ENCODE measurements at regions not wholly inside any gene's neighbourhood (a gene's known extent, or its start where the extent isn't known, plus 50 kb on each side); places are given as distances from the start of the nearest gene placed in this dataset.
"Not testable (repeated sequence)": the region's sequence is repeated elsewhere in the genome, so short reads cannot be mapped to it uniquely, and the experiment has no call there.

DNA sequence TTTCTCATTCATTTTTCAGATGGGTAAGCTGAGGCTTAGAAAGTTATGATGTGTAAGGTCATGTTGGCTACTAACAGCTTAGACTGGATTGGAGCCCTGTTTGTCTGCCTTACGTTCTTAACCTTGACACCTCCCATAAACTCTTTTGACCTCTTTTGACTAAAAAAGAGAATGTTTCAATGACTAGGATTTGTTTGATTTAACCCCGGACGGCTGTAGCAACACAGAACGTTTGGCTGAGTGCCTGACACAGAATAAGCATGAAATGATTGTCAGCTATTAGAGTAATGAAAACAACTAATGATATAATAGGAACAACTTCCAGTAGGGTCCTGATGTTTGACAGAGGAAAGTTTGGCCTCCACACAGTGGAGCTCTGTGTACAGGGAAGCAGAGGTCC, 83.3 kb upstream of the PDZD8 start:
- in situ Hi-C loops (cut with MboI; ENCODE audit: low sequenced_read_pairs), result no loop called here

DNA sequence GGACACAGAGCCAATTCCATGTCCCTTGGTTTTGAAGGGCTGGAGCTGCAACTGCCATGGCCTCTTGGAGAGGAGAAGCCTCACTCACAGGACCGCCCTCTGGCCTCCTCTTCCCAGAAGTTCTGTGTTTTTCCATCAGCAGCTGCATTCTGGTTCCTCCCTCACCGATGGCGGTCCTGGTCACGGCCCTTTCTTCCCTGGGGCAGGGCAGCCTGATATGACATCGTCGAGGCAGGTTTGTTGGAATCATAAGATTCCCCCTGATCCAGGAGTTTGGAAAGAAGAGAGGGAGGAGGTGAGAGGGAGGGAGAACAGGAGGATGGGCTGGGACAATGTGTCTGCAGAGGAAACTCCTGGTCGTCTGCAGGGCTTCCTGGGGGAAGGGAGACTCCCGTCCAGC, 82.7 kb upstream of the PDZD8 start:
- in situ Hi-C loops (cut with MboI; ENCODE audit: low sequenced_read_pairs), result no loop called here

DNA sequence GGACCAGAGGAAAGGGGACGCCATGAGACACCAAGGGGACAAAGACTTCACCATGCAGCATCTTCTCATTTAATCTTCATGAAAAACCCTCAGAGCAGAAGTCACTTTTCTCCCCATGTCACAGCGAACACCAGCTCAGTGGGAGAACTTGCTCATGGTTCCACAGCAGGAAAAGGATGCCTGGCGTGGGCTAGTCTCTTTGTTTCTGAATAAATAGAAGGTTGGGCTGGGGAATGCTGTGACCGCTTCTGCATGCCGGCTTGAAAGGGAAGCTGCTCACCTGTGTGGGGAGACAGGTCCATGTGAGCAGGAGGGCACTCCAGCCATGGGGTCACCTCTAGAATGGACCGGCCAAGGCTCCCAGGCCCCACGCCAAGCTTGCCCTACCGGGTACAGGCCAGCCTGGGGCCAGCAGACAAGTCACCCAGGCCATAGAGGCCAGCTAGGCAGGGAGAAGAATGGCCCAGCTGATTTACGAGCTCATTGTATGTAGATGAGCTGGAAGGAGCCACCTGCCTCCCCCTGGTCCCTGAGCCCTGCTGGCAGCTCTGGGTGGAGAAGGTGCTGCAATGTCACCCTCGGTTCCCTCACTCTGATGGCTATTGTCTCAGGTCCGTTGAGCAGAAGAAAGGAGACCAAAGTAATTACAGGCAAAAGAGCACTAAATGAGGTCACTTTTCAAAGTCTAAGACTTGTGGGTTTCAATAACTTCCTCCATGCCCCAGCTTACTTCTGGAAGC, 82.0 kb upstream of the PDZD8 start:
- in situ Hi-C loops (cut with MboI; ENCODE audit: low sequenced_read_pairs), result no loop called here

DNA sequence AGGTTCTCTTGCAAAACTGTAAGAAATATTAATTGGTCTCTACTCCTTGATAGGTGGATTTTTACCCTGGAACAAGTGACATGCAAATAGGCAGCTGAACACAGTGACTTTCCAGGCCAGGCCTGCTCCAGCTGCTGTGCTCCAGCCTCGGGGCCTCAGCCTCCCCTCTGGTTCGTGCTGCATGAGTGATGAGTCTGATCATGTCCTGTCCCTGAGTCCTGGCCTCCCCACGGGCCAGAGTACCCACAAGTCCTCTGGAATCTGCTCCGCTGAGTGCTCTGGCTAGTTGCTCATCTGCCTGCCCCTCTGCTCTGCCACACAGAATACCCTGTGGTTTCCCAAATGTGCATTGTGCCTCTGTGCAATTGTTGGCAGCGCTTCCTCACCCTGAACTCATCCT, 80.1 kb upstream of the PDZD8 start:
- in situ Hi-C loops (cut with MboI; ENCODE audit: low sequenced_read_pairs), result no loop called here

DNA sequence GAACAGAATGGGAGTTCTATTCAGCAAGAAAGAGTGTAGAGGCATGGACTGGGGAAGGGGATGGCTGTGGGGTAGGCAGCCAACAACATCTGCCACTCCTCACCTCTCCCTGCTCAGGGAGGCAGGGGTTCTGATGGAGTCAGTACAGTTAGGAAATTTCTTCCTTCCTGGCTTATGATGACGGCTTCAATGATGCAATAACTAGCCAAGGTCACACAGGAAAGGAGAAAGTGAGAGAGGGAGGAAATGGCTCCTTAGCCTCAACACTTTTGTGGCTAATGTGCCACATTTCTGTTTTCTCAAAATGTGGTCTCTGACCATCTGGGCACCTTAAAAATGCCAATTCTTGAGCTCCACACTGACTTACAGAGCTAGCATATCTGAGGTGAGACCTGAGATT, 79.3 kb upstream of the PDZD8 start:
- in situ Hi-C loops (cut with MboI; ENCODE audit: low sequenced_read_pairs), result no loop called here

DNA sequence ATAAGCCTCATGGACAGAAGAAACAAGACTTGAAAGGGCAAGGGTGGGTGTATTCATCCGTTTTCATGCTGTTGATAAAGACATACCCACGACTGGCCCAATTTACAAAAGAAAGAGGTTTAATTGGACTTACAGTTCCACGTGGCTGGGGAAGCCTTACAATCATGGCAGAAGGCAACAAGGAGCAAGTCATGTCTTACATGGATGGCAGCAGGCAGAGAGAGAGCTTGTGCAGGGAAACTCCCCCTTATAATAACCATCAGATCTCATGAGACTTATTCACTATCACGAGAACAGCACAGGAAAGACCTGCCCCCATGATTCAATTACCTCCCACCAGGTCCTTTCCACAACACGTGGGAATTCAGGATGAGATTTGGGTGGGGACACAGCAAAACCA, 78.2 kb upstream of the PDZD8 start:
- in situ Hi-C loops (cut with MboI; ENCODE audit: low sequenced_read_pairs), result not testable (repeated sequence)

DNA sequence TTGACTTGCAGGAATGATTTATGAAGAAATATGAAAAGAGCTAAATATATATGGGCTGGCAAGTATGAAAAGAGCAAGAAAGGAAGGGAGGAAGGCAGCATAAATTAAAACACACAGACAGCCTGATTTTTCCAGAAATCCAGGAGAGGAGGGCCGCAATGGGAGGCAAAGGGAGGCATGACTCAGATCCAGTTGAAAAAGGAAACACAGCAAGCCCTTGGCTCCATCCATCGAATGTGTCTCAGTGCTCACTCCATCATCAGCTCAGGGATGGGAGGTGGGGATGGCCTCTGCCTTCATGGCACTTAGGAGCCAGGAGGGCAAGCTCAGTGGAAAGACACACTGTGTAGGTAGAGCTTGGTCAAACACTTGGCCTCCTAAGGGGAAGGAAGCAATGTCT, 75.7 kb upstream of the PDZD8 start:
- in situ Hi-C loops (cut with MboI; ENCODE audit: low sequenced_read_pairs), result no loop called here

DNA sequence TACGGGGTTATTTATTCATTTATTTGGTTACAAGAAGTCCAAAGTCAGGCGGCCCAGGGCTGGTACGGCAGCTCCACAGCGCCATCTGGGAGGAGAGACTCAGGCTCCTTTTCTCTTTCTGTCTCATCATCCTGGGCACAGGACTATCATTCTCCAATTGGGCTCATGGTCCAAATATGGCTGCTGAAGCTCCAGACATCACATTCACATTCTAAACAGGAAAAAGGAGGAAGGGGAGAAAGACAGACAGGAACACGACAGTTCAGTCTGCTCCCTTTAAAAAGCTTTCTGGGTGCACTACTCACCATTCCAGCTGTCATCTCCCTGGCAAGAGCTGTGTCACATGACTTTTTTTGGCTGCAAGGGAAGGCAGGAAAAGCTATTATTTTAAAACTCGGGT, 74.4 kb upstream of the PDZD8 start:
- in situ Hi-C loops (cut with MboI; ENCODE audit: low sequenced_read_pairs), result no loop called here

DNA sequence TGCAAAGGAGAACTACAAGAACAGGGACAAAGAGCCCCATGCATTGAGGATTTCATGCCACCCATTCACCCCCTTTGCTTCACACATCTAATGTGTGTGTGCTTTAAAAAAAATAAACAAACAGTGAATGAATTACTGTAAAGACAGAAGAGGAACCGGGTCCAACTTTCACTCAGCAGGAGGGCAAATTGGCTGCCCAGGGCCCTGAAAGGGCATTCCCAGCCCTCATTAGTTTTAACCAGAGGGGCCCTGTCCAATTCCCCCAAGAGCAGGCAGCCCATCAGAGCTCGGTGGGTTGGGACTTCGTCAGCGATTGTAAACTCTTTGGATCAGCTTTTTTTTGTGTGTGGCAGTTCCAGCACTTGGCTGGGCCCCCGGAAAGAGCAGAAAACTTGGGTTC, 73.6 kb upstream of the PDZD8 start:
- in situ Hi-C loops (cut with MboI; ENCODE audit: low sequenced_read_pairs), result no loop called here

DNA sequence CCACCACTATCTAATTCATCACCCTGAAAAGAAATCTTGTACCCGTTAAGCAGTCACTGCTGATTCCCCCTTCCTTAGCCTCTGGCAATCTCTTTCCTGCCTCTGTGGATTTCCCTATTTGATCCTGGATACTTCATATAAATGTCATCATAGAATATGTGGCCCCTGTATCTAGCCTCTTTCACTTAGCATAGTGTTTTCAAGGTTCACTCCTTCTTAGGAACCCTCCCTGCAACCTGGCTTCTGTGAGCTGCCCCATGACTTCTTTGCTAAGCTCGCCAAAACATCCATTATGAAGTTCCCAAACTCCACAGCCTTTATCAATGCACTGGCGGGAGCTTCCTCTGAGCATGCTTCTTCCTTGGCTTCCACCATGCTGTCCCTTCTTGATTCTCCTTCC, 70.8 kb upstream of the PDZD8 start:
- in situ Hi-C loops (cut with MboI; ENCODE audit: low sequenced_read_pairs), result no loop called here

DNA sequence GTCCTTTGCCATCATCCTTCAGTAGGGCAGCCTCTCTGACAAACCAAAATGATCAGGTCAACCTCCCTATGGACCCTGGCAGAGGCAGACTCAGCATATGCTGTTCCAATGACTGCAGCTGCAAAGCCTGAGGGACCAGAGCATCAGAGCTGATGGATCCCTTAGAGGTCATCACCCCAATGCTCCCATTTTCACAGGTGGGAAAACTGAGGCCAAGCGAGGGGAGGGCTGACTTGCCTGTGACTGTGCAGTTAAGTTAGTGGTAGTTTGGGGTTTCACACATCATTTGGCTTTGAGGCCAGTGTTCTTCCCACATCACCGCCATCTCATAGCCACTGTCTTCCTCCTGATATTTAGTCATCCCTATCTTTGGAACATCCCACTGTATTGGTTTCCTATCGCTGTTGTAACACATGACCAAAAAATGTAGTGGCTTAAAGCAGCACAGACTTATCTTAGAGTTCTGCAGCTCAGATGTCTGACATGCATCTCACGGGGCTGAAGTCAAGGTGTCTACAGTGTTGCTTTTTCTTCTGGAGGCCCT, 69.3 kb upstream of the PDZD8 start:
- in situ Hi-C loops (cut with MboI; ENCODE audit: low sequenced_read_pairs), result no loop called here

DNA sequence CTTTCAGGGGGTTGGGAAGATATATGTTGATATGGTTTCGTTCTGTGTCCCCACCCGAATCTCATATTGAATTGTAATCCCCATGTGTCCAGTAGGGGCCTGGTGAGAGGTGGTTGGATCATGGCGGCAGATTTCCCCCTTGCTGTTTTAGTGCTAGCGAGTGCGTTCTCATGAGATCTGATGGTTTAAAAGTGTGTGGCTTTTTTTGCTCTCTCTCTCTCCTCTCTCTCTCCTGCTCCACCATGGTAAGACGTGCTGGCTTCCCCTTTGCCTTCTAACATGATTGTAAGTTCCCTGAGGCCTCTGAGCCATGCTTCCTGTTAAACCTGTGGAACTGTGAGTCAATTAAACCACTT, 68.4 kb upstream of the PDZD8 start:
- in situ Hi-C loops (cut with MboI; ENCODE audit: low sequenced_read_pairs), result no loop called here

DNA sequence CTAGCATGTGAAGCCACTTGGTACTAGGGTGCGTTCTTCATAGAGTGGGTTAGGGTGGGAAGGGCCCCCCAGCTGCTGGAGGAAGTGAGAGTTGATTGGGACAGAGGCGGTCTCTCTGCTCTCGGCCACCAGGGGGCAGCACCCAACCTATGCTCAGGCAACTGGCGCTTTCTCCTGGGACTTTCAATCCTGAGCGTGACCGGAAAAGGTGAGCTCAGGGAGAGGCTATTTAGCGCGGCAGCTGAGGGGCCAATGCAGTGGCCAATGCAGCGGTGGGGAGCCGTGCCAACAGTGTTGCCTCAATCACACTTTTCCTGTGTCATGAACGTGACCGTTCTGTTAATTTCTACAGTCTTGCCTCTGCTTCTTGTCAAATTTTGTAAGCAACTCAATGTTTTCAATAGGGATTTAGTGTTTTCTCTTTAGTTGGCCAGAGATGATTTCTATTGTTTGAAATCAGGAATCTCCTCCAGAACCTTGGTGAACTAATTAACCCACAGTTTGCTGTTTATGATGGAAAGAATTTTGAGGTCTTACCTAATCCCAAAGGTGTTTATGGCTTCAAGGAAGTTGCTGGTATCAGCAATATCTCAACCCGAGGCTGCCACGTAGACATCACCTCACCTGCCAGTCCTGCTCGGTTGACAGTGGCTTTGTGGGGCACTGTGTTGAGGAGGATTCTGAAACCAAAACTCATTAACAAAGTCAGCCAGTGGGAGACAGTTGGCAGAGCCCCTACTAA, 67.9 kb upstream of the PDZD8 start:
- in situ Hi-C loops (cut with MboI; ENCODE audit: low sequenced_read_pairs), result no loop called here

DNA sequence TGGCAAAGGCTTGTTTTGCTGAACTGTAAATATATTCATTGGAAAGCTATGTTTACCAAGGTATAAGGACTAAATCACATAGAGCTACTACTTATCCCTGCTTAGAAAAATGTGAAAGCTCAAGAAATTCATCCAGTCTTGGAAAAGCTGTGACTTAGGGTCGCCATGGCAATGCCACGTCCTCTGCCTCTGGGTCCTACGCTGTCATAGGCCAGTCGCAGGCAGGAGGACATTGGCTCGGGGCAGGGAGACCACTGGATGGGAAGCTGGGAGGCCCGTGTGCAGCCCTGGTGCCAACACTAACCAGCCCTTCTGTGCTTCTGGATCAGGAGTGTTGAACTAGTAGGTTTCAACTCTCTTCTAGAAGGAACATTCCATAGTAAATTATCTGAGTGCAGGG, 67.3 kb upstream of the PDZD8 start:
- in situ Hi-C loops (cut with MboI; ENCODE audit: low sequenced_read_pairs), result no loop called here

DNA sequence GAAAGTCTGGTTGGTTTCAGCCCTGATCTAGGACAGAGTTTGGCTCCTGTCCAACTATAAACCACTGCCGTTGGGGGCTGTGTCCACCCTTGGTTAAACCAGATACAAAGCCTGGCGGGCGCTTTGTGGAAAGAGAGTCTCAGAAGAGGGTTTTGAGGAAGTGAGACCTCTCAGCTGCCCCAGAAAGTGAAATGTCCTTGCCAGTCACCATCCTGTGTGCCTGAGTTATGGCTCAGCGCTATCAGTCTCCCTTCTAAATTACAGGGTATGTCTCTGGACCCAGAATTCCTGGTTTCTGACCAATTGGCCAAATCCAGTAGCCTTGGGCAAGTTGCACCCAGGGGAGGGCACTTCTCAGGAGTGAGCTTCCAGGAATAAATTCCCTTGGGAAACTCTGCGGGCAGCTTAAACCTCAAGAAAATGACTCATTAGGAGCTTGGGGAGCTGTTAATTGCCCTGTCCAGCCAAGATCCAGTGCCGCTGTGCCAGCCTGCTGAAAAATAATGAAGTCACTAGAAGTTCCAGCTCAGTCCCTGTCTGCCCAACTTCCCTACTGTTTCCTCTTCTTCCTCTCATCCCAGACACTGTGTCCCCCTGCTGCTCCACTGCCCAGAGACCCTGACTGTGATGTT, 66.7 kb upstream of the PDZD8 start:
- in situ Hi-C loops (cut with MboI; ENCODE audit: low sequenced_read_pairs), result no loop called here

DNA sequence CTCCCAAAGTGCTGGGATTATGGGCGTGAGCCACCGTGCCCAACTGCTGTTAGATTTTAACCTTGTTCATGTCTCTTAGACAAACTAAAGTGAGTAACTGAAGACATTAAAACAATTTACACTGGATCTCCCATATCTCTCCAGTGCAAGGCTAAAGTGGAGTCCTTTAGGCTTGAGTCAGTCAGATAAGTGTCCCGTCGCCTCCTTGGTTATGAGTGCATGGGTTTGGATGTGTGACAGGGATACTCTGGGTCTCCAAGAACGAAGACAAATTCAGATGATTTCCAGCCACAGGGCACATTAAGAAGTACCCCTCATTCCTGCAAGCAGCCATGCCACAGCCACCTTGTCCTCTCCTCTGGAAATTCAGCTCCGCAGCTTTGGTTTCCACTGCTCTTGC, 66.1 kb upstream of the PDZD8 start:
- in situ Hi-C loops (cut with MboI; ENCODE audit: low sequenced_read_pairs), result no loop called here

DNA sequence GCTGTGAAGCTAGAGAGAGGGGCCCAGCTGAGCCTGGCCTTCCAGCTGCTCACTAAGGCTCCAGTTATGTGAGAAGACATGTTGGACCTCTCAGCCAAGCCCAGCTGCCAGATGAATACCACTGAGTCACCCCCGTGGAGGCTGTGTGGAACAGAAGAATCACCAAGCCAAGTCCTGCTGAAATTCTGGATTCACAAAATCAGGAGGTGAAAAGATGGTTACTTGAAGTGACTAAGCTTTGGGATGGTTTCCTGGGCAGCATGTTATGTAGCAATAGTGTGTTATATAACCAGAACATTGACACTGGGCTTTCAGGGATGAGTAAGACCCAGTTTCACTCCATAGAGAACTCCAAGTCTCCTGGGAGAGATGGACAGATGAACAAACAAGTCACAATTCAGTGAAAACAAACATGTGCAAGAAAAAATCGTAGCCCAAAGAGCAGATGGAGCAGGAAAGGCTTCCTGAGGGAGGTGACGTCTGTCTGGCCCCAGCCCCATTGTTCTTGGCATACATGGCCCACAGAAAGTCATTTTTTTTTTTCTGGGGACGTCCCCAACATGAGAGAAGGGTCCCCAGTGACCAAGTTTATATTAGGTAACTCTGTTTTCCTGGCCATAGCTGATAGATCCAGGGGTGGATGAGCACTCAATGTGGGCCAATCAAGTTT, 64.1 kb upstream of the PDZD8 start:
- in situ Hi-C loops (cut with MboI; ENCODE audit: low sequenced_read_pairs), result no loop called here

DNA sequence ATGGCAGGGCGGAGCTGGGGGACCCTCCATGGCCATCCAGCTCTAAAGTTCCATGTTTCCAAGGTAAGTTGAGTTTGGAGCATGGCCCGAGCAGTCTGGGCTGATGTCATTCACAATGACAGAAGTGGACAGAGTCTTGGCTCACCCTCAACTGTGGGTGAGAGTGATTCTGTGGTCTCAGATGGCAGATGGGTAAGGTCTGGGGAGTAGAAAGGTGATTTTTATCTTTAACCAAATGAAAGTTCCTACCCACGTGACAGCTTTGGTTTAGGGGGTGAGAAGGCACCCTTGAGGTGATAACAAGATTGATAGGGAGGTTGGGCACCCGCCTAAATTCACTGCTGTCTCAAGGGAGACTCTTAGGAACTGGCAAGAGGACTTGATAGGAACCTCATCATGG, 57.6 kb upstream of the PDZD8 start:
- in situ Hi-C loops (cut with MboI; ENCODE audit: low sequenced_read_pairs), result no loop called here

DNA sequence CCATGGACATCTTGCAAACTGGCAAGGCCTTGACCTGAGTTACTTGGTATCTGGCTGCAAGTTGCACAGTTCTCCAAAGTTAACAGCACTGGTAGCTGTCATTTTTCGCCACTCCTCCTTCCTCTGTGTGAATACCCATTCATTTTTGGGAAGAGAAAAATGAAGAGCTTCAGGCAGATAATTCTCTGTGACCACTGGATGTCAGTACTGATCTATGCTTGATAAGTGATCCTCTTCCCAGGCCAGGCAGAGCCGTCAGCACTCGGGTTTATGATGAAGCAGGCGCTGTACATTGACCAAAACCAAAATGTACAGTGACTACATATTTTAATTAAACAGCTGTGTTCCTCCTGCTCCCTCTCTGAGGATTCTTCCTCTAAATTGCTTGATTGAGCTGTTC, 55.9 kb upstream of the PDZD8 start:
- in situ Hi-C loops (cut with MboI; ENCODE audit: low sequenced_read_pairs), result no loop called here

DNA sequence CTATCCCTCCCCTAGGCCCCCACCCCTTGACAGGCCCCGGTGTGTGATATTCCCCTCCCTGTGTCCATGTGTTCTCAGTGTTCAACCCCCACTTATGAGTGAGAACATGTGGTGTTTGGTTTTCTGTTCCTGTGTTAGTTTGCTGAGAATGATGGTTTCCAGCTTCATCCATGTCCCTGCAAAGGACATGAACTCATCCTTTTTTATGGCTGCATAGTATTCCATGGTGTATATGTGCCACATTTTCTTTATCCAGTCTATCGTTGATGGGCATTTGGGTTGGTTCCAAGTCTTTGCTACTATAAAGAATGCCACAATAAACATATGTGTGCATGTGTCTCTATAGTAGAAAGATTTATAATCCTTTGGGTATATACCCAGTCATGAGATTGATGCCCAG, 55.3 kb upstream of the PDZD8 start:
- in situ Hi-C loops (cut with MboI; ENCODE audit: low sequenced_read_pairs), result not testable (repeated sequence)

DNA sequence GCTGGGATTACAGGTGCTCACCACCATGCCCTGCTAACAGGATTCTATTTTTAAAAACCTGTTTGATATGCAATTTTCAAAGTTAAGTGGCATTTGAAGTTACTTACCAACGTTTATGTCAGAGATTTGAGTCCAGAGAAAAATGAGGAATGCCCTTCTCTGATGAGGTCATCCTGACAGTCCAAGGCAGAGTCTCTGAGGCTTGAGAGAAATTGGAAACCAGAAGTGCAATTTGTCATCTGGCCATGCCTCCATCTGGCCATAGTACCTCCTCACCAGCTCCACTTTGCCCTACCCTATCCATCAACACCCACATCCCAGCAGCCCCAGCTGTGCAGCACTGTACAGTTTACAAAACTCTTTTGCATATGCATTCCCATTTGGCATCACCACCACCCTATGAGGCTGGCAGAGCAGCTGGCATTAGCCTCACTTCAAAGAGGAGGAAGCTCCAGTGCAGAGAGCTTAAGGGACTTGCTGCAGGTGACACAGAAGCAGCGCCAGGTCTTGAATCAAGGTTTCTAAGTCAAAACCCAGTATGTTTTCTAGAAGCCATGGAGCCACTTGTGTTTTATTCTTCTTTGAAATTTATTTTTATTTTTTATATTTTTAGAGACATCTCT, 54.5 kb upstream of the PDZD8 start:
- in situ Hi-C loops (cut with MboI; ENCODE audit: low sequenced_read_pairs), result no loop called here
